HG03196 (cell line): ENCODE measurements at regions not wholly inside any gene's neighbourhood (a gene's known extent, or its start where the extent isn't known, plus 50 kb on each side); places are given as distances from the start of the nearest gene placed in this dataset.
"Not testable (repeated sequence)": the region's sequence is repeated elsewhere in the genome, so short reads cannot be mapped to it uniquely, and the experiment has no call there.

ENCODE experiments used
- ATAC-seq: cut with Tn5 transposase; IDR thresholded peaks from one replicate; pipeline ENCODE4 v1.9.1; 2021; ENCODE audit not compliant: unreplicated experiment

GRCh38 chr2:21194147-21194546, 70.4 kb downstream of the TDRD15 start:
- ATAC-seq, result no peak

DNA sequence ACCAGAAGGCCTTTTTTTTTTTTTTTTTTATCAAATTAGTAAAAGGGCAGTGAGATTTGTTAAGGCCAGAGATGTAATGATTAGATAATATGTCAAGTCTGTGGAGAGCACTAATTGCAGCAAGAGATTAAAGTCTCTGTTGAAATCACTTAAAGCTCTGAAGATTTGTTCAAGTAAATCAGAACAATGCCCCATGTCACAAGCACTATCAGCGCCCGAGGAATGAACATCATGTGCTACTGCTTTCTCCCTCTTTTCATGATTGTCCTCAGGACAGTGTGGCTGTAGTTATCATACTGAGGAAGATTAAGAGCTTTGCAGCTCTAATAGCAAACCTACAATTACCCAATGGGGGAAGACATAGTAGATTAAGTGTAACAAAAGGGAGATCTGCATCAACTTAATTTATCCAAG, 71.1 kb downstream of the TDRD15 start:
- no peak for ATAC-seq

DNA sequence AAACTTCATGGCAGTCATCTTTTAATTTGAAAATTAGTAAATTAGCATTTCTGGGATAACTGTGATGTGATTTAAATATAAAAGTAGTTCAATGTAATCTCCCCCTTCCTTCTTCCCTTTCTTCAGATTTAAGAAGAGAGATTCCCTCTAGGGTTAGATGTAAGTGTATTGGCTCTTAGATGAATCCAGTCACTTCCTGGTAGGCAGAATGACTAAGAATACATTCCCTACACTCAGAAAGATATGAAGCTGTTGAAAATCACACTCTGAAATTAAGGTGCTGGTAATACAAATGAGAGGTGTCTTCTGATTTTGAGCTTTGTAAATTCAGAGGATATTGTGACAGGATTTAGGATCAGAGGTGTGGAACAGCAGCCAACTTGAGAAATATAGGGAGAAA, 71.6 kb downstream of the TDRD15 start:
- no peak for ATAC-seq

DNA sequence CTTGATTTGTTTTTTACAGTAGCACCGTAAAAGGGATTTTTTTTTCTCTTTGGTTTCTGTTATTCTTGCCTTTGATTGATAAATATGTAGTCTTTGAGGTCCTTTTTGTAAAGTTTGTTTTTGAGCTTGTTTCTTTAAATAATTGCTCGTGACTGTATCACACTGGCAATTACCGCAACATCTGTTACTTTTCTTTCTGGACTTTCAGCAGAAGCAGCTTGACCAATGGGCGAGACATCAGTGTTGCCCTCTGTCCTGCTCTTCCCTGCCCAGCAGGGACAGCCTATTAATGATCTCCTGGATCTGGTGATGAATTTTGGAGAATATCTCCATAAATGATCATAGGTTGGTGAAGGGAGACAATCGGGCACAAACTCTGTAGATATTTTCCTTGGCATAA, 74.9 kb downstream of the TDRD15 start:
- ATAC-seq, result no peak

GRCh38 chr2:21203976-21204375, 80.2 kb downstream of the TDRD15 start:
- ATAC-seq, result no peak

DNA sequence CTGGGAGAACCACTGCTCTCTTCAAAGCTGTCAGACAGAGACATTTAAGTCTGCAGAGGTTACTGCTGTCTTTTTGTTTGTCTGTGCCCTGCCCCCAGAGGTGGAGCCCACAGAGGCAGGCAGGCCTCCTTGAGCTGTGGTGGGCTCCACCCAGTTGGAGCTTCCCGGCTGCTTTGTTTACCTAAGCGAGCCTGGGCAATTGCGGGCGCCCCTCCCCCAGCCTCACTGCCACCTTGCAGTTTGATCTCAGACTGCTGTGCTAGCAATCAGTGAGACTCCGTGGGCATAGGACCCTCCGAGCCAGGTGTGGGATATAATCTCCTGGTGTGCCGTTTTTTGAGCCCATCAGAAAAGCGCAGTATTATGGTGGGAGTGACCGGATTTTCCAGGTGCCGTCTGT, 90.3 kb downstream of the TDRD15 start:
- not testable (repeated sequence) for ATAC-seq

DNA sequence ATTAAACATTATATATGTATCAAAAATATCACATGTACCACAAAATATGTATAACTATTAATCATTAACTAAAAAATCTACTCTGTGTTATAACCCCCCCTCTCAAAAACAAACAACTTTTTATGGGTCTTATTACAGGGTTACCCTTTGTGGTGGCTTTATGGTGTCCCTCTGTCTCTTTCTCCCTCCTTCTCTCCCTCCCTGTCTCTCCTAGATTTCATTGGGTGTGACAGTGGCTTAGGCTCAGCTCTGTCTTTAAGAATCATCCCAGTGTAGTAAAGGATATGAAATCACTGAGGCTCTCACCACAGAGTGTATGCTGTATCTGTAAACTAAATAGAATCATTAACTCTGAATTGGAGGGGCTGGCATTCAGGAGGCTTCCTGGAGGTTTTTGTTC, 93.7 kb downstream of the TDRD15 start:
- no peak for ATAC-seq

DNA sequence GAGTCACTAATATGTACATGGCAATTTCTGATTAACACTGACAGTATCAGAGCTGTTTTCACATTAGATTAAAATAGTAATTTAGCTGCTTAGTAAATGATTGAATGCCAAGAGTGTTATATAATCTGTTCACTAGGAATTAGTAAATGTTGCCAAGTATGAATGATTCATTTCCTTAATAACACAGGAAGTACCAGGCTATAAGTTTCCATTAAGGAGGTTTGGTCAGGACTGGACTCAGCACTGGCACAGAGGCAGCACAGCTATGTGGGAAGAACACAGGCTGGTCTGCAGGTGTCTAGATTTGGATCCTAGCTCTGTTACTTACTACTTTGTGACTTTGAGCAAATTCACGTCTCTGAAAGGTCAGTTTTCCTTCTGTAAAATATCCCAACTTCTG, 97.2 kb downstream of the TDRD15 start:
- ATAC-seq, result no peak

GRCh38 chr2:21223618-21224017, 99.8 kb downstream of the TDRD15 start:
- ATAC-seq, result no peak

GRCh38 chr2:21228041-21228895, 104.5 kb downstream of the TDRD15 start:
- no peak for ATAC-seq

DNA sequence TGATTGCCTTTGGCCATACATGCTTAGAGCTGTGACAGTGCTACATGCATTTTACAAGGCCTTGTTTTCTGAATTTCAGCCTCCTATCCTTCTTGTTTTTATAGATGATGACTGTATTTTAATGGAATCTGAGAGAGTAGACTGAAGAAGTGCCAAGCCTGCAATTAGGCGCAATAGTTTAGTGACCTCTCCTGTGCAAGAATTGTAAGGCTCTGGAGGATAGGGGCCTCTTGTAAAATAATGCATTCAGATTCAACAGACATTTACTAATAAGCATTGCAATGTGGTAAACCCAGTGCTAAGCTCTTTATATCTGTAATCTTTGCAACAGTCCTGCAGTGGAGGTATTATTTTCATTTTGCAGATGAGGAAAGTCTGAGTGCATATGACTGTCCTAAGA, 105.5 kb downstream of the TDRD15 start:
- ATAC-seq, result no peak

DNA sequence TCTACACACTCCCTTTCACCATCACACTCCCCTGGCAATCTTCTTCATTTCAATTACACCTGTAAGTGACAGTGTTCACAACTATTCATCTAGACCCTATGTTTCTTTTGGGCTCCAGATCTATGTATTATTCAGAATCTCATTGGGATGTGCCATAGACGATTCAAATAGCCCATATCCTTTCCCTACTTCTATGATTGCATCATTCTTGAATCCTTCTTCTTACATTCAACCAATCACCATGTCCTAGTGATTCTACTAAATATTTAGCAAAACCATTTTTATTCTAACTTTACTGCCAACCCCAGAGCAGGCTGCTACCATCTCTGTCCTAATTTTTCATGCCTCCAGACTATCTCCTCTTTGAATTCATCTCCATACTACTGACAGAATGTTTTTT, 106.4 kb downstream of the TDRD15 start:
- no peak for ATAC-seq

- no peak for ATAC-seq
Measured at GRCh38 chr2:21231985-21232384, 108.2 kb downstream of the TDRD15 start.

DNA sequence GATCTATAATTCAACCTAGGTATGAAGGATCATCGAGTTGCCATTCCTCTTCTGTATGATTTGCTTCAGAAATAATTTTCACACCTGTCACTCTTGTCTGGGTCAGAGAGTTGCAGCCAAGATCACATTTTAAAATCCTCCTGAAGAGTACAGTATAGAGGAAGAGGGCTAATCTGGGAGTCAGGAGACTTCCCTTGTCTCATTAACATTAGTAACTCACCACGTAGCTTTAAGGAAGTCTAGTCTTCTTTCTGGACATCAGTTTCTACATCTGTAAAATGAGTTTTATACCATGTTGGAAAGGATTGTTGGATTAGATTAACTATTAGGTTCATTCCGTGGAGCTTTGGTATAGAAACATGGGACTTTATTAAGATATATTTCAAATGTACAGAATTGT, 109.4 kb downstream of the TDRD15 start:
- ATAC-seq, result no peak

DNA sequence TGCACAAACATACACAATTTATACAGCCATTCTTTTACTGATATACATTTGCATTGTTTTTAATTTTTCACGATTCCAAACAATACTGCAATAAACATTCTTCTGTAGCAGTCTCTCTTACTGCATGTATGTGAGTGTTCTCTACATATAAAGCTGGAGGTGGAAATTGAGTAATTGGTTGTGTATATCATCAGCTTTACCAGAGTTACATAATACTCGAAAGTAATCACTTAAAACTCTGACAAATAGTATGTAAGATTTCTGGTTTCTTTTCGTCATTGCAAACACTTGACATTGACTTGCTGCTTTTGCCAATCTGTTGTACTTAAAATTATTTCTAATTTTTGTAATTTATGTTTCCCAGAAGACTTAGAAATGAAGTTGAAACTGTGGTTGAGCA, 110.2 kb downstream of the TDRD15 start:
- ATAC-seq, result no peak

GRCh38 chr2:21234464-21235120, 110.8 kb downstream of the TDRD15 start:
- ATAC-seq, result no peak

GRCh38 chr2:21239749-21240148, 116.0 kb downstream of the TDRD15 start:
- ATAC-seq, result not testable (repeated sequence)

GRCh38 chr2:21244161-21244560, 120.4 kb downstream of the TDRD15 start:
- ATAC-seq, result no peak

DNA sequence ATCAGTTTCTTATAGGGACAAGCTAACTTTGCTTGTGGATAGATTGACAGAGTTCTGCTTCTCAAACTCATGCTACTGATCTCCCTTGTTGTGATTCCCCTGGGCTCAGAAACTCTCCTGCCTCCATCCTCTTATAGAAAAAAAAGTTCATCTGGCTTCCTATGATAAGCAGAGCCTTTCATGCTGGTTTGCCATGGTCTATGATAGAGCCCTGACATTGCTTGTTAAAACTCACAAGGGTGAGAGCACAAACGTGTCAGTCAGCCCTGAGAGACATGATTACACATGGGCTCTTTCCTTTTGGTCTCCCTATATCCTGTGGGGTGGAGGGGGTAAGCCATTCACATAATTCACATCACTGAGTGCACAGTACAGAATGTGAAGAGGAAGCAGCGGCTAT, 121.8 kb downstream of the TDRD15 start:
- ATAC-seq, result no peak

- no peak for ATAC-seq
Measured at GRCh38 chr2:21249367-21249766, 125.6 kb downstream of the TDRD15 start.

DNA sequence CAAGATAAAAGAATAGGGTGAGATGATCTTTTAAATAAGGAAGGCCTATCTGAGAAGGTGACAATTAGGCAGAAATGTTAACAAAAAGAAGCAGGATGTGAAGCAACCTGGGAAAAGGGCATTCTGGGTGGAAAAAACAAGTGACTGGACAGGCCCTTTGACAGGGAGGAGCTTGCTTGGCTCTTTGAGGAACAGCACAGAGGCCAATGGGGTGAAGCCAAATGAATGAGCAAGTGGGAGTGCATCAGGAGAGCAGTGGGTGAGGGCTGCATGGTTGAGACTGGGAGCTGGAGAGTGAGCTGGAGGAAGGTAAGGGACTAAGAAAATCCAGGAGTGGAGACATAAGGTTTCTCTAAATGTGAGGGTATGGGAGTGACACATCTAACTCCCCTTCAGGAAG, 126.9 kb downstream of the TDRD15 start:
- no peak for ATAC-seq

- ATAC-seq, result no peak
Measured at GRCh38 chr2:21251216-21251980, 127.6 kb downstream of the TDRD15 start.
